ENCODE measurements at regions not wholly inside any gene's neighbourhood (a gene's known extent, or its start where the extent isn't known, plus 50 kb on each side); places are given as distances from the start of the nearest gene placed in this dataset.
"Not testable (repeated sequence)": the region's sequence is repeated elsewhere in the genome, so short reads cannot be mapped to it uniquely, and the experiment has no call there.

GRCh38 chr15:96470681-96471310 lies 140.3 kb downstream of the NR2F2 start:
- no peak for DNase-seq (ENCODE audit: low read depth)

DNA sequence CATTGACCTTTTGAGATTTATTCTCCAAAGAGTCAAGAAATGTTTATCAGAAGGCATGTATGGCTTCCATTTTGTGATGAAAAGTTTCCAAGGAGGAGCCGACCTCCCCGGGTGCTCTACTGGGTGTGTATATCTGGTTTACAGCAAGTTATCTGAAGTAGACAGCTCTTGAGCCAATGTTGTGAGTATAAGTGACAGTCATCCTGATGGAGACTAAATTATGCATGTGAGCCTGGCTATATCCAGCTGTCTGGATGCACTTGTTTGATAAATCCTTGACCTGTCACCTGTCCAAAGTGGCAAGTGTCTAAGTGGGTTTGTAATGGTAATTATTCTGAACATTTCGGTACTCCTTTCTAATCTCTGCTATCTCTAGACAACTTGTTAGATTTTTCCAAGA lies 142.2 kb downstream of the NR2F2 start:
- DNase-seq (ENCODE audit: low read depth) = no peak

DNA sequence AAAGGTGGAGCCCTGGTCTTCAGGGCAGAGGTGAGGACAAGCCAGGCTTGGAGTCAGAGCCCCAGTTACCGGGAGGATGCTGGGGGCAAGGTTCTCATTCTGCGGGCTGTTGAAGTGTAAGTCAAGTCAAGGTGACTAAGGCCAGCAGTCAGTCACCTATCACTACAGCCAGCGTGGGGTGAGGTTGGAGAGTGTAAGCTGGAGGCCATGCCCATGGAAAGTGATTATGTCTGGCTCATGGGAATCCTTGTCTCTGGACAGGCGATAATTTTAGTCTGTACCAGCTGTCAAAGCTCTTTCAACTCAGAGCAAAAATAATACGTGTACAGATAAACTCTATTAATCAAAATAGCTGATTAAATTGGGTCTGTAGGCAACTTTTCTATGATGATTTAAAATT lies 143.1 kb downstream of the NR2F2 start:
- no peak for DNase-seq (ENCODE audit: low read depth)

DNA sequence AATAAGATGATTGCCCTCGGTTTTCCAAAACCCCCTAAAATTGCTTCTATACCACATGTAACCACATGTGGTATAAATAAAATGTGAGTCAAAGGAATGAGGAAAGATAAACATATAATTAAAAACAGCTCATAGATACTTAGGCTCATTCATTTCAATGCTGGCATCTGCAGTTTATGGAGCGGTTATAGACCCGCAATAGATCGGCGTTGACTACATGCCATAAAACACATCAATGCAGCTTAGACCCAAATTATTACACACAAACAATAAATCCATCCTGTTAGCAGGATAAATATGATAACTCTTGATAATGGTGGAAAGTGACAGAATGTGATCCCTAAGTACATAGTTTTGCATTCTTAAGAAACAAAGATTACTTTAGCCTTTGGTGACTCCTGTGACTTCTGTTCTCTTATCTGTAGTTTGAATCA lies 143.7 kb downstream of the NR2F2 start:
- DNase-seq (ENCODE audit: low read depth) = no peak

DNA sequence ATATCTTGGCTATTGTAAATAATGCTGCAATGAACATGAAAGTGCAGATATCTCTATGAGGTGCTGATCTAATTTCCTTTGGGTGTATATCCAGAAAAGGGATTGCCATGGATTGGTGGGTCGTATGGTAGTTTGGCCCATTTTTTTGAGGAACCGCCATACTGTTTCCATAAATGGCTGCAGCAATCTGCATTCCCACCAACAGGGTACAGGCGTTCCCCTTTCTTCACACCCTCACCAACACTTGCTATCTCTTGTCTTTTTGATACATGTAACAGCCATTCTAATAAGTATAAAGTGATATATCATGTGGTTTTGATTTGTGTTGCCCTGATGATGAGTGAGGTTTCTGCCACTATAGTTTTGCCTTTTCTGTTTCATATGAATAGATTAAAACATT lies 146.7 kb downstream of the NR2F2 start:
- DNase-seq (ENCODE audit: low read depth) = no peak

- not testable (repeated sequence) for DNase-seq (ENCODE audit: low read depth)
Observed at GRCh38 chr15:96484412-96484811, 153.9 kb downstream of the NR2F2 start.

DNA sequence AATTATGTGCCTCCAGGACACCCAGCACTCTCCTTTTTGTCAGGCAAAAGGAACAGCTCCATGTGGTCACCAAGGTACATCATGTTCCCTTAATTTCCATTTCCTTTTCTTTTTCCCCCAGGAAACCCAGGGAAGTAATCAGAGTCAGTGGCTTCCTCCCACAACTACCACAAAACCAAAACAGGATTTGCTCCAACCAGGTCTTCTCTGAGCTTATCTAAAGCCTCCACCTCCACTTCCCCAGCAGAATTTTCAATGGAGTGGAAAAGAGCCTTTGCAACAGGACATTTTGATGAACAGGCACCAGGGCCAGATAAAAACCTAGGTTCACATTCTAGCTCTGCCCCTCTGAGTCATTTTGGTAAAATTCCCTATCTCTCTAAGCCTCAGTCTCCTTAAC lies 154.3 kb downstream of the NR2F2 start:
- DNase-seq (ENCODE audit: low read depth) = no peak

- DNase-seq (ENCODE audit: low read depth) = no peak
Observed at GRCh38 chr15:96487245-96487644, 156.7 kb downstream of the NR2F2 start.

- DNase-seq (ENCODE audit: low read depth) = not testable (repeated sequence)
Observed at GRCh38 chr15:96491066-96491699, 160.7 kb downstream of the NR2F2 start.

DNA sequence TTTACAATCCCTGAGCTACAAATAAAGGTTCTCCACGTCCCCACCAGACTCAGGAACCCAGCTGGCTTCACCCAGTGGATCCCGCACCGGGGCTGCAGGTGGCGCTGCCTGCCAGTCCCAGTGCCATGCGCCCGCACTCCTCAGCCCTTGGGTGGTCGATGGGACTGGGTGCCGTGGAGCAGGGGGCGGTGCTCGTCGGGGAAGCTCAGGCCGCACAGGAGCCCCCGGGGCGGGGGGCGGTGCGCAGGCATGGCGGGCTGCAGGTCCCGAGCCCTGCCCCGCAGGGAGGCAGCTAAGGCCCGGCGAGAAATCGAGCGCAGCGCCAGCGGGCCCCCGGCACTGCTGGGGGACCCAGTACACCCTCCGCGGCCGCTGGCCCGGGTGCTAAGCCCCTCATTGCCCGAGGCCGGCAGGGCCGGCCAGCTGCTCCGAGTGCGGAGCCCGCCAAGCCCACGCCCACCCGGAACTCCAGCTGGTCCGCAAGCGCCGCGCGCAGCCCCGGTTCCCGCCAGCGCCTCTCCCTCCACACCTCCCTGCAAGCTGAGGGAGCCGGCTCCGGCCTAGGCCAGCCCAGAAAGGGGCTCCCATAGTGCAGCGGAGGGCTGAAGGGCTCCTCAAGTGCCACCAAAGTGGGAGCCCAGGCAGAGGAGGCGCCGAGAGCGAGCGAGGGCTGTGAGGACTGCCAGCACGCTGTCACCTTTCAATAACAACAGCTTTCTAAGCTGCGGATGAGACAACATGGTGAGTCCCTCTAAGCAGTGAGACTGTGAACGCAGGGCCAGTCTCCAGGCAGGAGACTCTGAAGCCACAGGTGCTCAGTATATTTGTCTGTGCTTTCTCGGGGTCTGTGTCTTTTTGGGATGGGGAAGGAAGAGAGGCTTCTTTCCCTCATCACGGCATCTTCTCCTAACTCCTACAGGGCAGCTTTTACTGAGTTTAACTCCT lies 161.5 kb downstream of the NR2F2 start:
- not testable (repeated sequence) for DNase-seq (ENCODE audit: low read depth)

GRCh38 chr15:96494505-96494904 lies 164.0 kb downstream of the NR2F2 start:
- no peak for DNase-seq (ENCODE audit: low read depth)

DNA sequence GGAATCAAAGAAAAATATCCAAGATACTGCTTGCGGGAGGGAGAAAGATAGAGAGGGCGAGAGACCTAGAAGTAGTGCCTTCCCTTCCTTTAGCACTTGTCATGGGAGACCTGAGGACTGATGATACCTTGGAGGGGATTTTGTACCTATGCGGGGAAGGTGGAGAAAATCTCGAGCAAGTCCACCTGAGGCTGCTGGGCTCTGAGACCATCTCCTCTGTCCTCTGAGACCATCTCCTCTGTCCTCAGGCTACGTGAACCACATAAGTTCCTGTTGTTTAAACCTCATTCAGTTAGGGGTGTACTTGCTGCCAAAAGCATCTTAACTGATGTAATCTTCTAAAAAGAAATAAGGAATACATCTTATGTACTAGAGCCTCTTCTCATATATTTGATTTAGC lies 164.9 kb downstream of the NR2F2 start:
- DNase-seq (ENCODE audit: low read depth) = no peak

GRCh38 chr15:96497951-96498350 lies 167.5 kb downstream of the NR2F2 start:
- no peak for DNase-seq (ENCODE audit: low read depth)

GRCh38 chr15:96500508-96500907 lies 170.0 kb downstream of the NR2F2 start:
- no peak for DNase-seq (ENCODE audit: low read depth)

- no peak for DNase-seq (ENCODE audit: low read depth)
Observed at GRCh38 chr15:96501362-96501761, 170.9 kb downstream of the NR2F2 start.

DNA sequence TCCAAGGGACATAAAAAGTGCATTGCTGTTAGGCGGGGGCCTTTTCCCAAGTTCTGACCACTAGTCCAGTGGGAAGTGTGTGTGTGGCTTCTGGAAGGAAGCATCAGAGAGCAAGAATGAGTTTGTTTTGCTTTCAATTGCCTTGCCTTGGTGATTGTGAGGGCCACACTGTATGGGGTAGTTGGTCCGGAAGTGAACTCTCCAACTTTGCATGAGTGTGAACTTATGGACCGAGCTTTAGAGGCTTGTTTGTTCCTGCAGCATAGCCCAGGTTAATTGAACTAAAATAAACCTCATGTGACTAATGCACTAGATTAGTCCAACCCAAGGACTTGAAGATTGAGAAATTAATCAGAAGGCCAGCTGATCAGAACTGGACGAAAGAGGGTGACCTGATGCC lies 171.7 kb downstream of the NR2F2 start:
- no peak for DNase-seq (ENCODE audit: low read depth)

DNA sequence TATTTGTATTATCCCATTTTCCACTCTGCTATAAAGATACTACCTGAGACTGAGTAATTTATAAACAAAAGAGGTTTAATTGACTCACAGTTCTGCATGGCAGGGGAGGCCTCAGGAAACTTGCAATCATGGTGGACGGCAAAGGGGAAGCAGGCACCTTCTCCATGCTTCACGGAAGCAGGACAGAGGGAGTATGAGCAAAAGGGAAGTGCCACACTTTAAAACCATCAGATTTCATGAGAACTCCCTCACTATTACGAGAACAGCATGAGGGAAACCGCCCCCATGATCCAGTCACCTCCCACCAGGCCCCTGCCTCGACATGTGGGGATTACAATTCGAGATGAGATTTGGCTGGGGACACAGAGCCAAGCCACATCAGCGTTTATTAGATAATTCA lies 172.8 kb downstream of the NR2F2 start:
- no peak for DNase-seq (ENCODE audit: low read depth)

GRCh38 chr15:96504371-96504770 lies 173.9 kb downstream of the NR2F2 start:
- no peak for DNase-seq (ENCODE audit: low read depth)

DNA sequence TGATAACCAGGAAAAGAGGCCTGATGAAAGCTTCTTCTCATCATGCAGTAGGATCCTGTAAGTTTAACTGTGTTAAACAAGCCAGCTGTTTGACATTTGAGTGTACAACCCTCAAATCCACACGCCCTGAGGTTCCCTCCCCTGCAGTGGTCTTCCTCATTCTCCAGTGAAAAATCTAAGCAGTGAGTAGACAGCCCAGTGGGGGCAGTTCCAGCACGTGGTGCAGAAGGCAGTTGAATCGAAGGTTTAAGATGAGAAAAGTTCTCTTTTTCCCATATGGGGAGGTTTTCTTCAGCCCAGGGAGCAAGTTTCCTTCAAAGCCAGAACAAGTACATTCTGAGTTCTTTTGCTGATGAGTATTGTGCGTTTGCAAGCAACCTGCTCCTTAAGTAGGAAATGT lies 174.5 kb downstream of the NR2F2 start:
- no peak for DNase-seq (ENCODE audit: low read depth)

DNA sequence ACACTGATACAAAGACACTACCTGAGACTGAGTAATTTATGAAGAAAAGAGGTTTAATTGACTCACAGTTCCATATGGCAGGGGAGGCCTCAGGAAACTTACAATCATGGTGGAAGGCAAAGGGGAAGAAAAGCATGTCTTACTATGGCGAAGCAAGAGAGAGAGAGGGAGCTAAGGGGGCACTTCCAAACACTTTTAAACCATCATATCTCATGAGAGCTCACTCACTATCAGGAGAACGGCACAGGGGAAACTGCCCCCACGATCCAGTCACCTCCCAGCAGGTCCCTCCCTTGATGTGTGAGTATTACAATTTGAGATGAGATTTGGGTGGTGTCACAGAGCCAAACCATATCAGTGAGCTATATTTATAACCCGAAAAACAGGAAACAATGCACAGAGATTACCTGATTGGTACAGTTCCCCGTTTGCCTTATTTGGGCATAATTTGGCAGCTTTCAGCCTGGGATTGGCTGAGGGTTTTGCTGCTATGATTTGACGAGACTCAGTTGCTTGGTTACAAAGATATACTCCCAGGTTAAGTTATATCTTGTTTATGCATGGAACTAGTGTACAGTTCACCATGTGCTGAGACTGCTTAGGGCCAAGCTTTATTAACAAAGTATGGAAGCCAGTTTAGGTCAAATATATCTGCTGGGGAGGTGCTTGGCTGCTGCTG lies 184.2 kb downstream of the NR2F2 start:
- no peak for DNase-seq (ENCODE audit: low read depth)

DNA sequence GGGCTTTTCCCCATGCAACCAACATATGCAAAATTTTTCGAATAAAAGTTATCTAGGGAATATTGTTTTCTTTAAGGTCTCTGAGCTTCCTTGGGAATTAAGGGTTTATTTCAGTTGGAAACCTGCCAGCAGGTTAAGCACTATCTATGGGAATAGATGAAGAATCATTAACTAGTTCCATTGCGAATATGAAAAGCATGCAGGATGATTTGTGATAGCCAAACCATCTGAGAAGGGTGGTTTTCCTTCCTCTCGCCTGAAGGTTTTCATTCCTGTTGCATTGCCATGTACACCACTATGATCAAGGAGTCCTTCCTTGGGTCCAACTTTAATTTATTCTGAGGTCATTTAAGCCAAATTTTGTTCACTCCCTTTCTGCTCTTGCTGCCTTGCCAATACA lies 184.9 kb downstream of the NR2F2 start:
- no peak for DNase-seq (ENCODE audit: low read depth)

- DNase-seq (ENCODE audit: low read depth) = no peak
Observed at GRCh38 chr15:96521386-96521785, 190.9 kb downstream of the NR2F2 start.
